ENCODE measurements at regions not wholly inside any gene's neighbourhood (a gene's known extent, or its start where the extent isn't known, plus 50 kb on each side); places are given as distances from the start of the nearest gene placed in this dataset.

DNA sequence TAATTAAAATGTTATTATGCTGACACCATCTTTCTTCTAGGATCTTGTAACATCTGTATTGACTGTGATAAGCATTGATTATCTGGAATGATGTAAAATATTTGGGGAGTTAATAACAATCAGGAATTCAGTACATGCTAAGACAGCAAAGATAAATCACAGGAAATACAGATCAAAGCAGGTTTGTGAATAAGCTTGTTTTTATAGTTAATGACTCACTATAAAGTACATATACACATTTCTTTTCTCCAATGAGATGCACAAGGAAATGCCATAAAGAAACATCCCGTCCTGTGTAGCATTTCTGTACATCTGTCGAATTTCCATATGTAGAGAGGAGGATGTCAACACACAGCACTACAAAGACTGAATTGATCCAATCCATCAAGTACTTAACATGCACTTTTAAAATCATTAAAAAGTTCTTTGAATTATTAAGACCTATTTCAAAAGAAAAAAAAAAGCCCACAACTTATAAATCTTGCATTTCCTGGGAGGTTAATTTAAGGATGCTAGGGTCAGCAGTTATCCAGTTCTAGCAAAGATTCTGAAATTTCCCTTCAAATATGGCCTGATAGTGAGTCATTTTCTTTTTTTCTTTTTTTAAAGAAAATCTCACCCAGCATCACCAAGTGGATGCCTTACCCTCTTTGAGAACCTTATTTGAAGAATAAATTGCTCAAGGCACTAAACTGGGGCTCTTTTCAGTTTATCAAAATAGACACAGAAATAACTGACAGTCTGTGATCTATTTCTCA, 243.2 kb upstream of the NR5A2 start:
- Histone ChIP-seq H3K4me1 (ENCODE audit: control insufficient read depth in 2 of 2, insufficient read depth in 2 of 2, low read length in 2 of 2) (no peaks in the 10 kb centered on the region), H3K27me3 (ENCODE audit: control insufficient read depth in 2 of 2, insufficient read depth in 2 of 2, low read length in 2 of 2) (no peaks in the 10 kb centered on the region), H3K36me3 (ENCODE audit: control insufficient read depth in 2 of 2, insufficient read depth in 2 of 2, low read length in 2 of 2) (no peaks in the 10 kb centered on the region), H3K4me3 (ENCODE audit: low read length in 2 of 2) (no peak overlapping the region), H3K9ac (ENCODE audit: low read depth in 1 of 2, low read length in 2 of 2) (no peak overlapping the region), H3K27ac (ENCODE audit: low read depth in 2 of 2, low read length in 2 of 2) (no peak overlapping the region), H3K9me3 (ENCODE audit: control insufficient read depth in 2 of 2, low read length in 2 of 2) (no peaks in the 10 kb centered on the region)

DNA sequence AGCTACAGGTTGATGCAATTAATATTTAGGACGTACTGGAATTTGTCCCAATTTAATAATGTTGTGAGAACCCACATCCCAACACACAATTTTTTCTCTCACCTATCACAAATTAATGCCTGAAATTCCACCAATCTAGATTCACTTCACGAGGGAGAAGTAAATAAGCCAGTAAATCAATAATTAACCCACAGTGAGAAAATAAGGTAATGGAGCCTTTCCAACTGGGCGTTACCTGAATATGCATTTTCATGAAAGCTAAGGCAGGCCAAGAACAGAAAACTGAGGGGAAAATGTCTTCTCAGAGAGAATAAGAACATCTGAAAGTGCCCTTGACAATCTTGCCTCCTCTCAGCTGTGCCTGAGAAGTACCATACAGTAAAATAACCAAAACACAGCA, 240.8 kb upstream of the NR5A2 start:
- Histone ChIP-seq H3K9ac (ENCODE audit: low read depth in 1 of 2, low read length in 2 of 2) (no peak overlapping the region), H3K36me3 (ENCODE audit: control insufficient read depth in 2 of 2, insufficient read depth in 2 of 2, low read length in 2 of 2) (no peaks in the 10 kb centered on the region), H3K27me3 (ENCODE audit: control insufficient read depth in 2 of 2, insufficient read depth in 2 of 2, low read length in 2 of 2) (no peaks in the 10 kb centered on the region), H3K9me3 (ENCODE audit: control insufficient read depth in 2 of 2, low read length in 2 of 2) (no peaks in the 10 kb centered on the region), H3K4me1 (ENCODE audit: control insufficient read depth in 2 of 2, insufficient read depth in 2 of 2, low read length in 2 of 2) (no peaks in the 10 kb centered on the region), H3K4me3 (ENCODE audit: low read length in 2 of 2) (no peak overlapping the region), H3K27ac (ENCODE audit: low read depth in 2 of 2, low read length in 2 of 2) (no peak overlapping the region)

DNA sequence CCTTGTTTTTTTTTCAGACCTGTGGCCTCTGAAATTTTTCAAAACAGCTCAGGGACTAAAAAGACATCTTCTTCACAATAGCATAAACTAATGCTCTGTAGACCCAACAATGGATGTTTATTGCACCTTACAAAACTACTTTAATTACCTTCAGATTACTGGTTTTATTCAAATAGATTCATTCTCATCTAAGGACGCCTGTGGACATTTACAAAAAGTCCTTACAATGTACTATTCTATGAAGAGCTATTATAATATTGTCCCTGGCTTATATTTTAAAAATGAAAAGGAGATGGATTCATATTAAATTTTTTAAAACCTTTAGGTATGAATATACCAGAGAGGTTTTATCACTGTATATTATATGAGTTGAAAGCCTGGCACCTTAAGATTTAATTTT, 238.4 kb upstream of the NR5A2 start:
- no peaks in the 10 kb centered on the region for H3K9me3 ChIP-seq (ENCODE audit: control insufficient read depth in 2 of 2, low read length in 2 of 2)
- no peaks in the 10 kb centered on the region for H3K4me1 ChIP-seq (ENCODE audit: control insufficient read depth in 2 of 2, insufficient read depth in 2 of 2, low read length in 2 of 2)
- H3K4me3 ChIP-seq (ENCODE audit: low read length in 2 of 2): no peak overlapping the region
- H3K27ac ChIP-seq (ENCODE audit: low read depth in 2 of 2, low read length in 2 of 2): no peak overlapping the region
- no peaks in the 10 kb centered on the region for H3K27me3 ChIP-seq (ENCODE audit: control insufficient read depth in 2 of 2, insufficient read depth in 2 of 2, low read length in 2 of 2)
- H3K9ac ChIP-seq (ENCODE audit: low read depth in 1 of 2, low read length in 2 of 2): no peak overlapping the region
- no peaks in the 10 kb centered on the region for H3K36me3 ChIP-seq (ENCODE audit: control insufficient read depth in 2 of 2, insufficient read depth in 2 of 2, low read length in 2 of 2)

DNA sequence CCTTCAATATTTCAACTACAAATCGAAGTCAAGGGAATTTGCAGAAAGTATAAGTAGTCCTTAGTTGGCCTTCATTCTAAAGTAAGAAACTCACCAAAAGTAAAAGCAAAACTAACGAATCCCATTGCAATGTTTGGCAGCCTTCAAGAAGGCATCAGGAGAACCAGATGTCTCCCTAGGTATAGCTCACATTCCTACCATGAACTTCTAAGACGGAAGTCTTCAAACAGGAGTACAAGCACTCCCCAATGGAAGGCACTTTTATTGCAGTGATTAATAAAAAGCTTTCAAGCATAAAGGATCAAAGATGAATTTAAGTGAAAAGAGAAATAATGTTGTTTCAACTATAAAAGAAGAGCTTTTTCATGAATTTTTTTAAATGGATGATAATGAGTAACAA, 236.0 kb upstream of the NR5A2 start:
- Histone ChIP-seq H3K9ac (ENCODE audit: low read depth in 1 of 2, low read length in 2 of 2) (no peak overlapping the region), H3K9me3 (ENCODE audit: control insufficient read depth in 2 of 2, low read length in 2 of 2) (no peaks in the 10 kb centered on the region), H3K27ac (ENCODE audit: low read depth in 2 of 2, low read length in 2 of 2) (no peak overlapping the region), H3K4me1 (ENCODE audit: control insufficient read depth in 2 of 2, insufficient read depth in 2 of 2, low read length in 2 of 2) (no peaks in the 10 kb centered on the region), H3K36me3 (ENCODE audit: control insufficient read depth in 2 of 2, insufficient read depth in 2 of 2, low read length in 2 of 2) (no peaks in the 10 kb centered on the region), H3K4me3 (ENCODE audit: low read length in 2 of 2) (no peak overlapping the region), H3K27me3 (ENCODE audit: control insufficient read depth in 2 of 2, insufficient read depth in 2 of 2, low read length in 2 of 2) (no peaks in the 10 kb centered on the region)

DNA sequence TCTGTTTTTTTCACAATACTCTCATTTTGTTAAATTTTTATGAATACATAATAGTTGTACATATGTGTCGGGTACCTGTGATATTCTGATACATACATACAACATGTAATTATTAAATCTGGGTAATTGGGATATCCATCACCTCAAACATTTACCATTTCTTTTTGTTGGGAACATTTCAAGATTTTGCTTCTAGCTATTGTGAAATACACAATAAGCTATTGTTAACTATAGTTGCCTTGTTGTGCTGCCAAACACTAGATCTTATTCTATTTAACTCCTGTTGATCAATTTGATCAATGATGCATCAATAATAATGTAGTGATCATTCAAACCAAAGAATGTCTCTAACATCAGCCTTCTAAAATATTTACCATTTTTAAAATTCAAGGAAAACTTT, 234.6 kb upstream of the NR5A2 start:
- no peaks in the 10 kb centered on the region for H3K27me3 ChIP-seq (ENCODE audit: control insufficient read depth in 2 of 2, insufficient read depth in 2 of 2, low read length in 2 of 2)
- no peaks in the 10 kb centered on the region for H3K36me3 ChIP-seq (ENCODE audit: control insufficient read depth in 2 of 2, insufficient read depth in 2 of 2, low read length in 2 of 2)
- H3K9me3 ChIP-seq (ENCODE audit: control insufficient read depth in 2 of 2, low read length in 2 of 2): no peaks in the 10 kb centered on the region
- H3K4me1 ChIP-seq (ENCODE audit: control insufficient read depth in 2 of 2, insufficient read depth in 2 of 2, low read length in 2 of 2): no peaks in the 10 kb centered on the region
- no peak overlapping the region for H3K4me3 ChIP-seq (ENCODE audit: low read length in 2 of 2)
- no peak overlapping the region for H3K27ac ChIP-seq (ENCODE audit: low read depth in 2 of 2, low read length in 2 of 2)
- no peak overlapping the region for H3K9ac ChIP-seq (ENCODE audit: low read depth in 1 of 2, low read length in 2 of 2)

DNA sequence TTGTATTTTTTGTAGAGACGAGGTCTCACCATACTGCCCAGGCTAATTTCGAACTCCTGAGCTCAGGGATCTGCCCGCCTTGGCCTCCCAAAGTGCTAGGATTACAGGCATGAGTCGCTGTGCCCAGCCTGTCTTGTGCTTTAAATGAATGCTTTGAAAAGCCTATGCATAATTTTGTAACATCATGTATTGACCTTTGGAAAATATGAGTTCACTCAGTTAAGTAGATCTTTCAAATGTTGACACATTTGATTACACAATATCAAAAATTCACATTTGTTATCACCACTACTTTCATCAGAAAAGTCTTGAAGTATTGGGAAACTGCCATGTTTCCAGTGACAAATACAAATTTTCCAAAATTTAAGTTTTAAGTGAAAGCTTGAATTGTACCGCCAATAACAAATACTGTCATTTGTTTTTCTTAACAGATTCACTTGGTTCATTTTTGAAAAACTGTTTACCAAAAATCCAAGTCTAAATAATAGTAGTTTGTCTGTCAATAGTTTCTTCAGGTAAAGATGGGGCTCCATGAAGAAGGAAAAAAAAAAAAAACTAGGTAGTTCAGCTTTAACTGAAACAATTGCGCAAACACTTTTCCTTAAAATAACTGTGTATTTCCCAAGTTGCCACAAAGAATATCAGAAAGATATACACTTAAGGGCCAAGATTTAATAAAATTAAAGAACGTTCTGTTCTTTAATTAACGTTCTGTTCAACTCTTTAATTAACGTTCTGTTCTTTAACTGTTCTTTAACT, 233.2 kb upstream of the NR5A2 start:
- H3K9ac ChIP-seq (ENCODE audit: low read depth in 1 of 2, low read length in 2 of 2): no peak overlapping the region
- H3K4me1 ChIP-seq (ENCODE audit: control insufficient read depth in 2 of 2, insufficient read depth in 2 of 2, low read length in 2 of 2): no peaks in the 10 kb centered on the region
- H3K4me3 ChIP-seq (ENCODE audit: low read length in 2 of 2): no peak overlapping the region
- no peak overlapping the region for H3K27ac ChIP-seq (ENCODE audit: low read depth in 2 of 2, low read length in 2 of 2)
- no peaks in the 10 kb centered on the region for H3K27me3 ChIP-seq (ENCODE audit: control insufficient read depth in 2 of 2, insufficient read depth in 2 of 2, low read length in 2 of 2)
- H3K36me3 ChIP-seq (ENCODE audit: control insufficient read depth in 2 of 2, insufficient read depth in 2 of 2, low read length in 2 of 2): no peaks in the 10 kb centered on the region
- no peaks in the 10 kb centered on the region for H3K9me3 ChIP-seq (ENCODE audit: control insufficient read depth in 2 of 2, low read length in 2 of 2)

DNA sequence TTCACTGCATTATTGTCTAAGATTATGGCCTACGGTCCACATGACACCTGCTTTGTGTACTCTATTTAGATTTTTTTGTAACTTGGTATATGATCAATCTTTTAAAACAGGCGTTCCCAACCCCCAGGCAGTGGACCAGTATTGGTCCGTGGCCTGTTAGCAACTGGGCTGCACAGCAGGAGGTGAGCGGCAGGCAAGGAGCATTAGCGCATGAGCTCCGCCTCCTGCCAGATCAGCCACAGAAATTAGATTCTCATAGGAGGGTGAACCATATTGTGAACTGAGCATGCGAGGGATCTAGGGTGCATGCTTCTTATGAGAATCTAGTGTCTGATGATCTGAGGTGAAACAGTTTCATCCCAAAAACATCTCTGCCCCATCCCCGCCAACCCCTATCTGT, 228.4 kb upstream of the NR5A2 start:
- H3K27ac ChIP-seq (ENCODE audit: low read depth in 2 of 2, low read length in 2 of 2): no peak overlapping the region
- no peaks in the 10 kb centered on the region for H3K9me3 ChIP-seq (ENCODE audit: control insufficient read depth in 2 of 2, low read length in 2 of 2)
- no peaks in the 10 kb centered on the region for H3K27me3 ChIP-seq (ENCODE audit: control insufficient read depth in 2 of 2, insufficient read depth in 2 of 2, low read length in 2 of 2)
- no peaks in the 10 kb centered on the region for H3K4me1 ChIP-seq (ENCODE audit: control insufficient read depth in 2 of 2, insufficient read depth in 2 of 2, low read length in 2 of 2)
- H3K9ac ChIP-seq (ENCODE audit: low read depth in 1 of 2, low read length in 2 of 2): no peak overlapping the region
- no peak overlapping the region for H3K4me3 ChIP-seq (ENCODE audit: low read length in 2 of 2)
- no peaks in the 10 kb centered on the region for H3K36me3 ChIP-seq (ENCODE audit: control insufficient read depth in 2 of 2, insufficient read depth in 2 of 2, low read length in 2 of 2)

DNA sequence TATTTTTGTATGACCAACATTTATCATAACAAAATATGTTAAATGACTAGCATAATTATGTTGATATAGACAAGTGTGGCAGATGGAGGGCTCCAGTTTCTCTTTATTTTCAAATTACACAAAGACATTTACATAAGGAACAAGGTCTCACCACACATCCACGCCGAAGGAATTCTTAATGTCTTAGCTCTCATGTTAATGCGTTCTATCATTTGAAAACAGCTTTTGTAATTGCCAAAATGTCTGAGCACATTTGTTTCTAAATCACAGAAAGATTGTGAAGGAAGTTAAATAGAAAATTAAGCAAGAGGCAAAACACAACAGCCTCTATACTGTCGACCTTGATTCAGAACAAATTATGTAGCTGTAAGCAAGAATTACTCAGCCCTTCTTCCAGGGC, 223.0 kb upstream of the NR5A2 start:
- no peaks in the 10 kb centered on the region for H3K9me3 ChIP-seq (ENCODE audit: control insufficient read depth in 2 of 2, low read length in 2 of 2)
- H3K27ac ChIP-seq (ENCODE audit: low read depth in 2 of 2, low read length in 2 of 2): no peak overlapping the region
- H3K4me1 ChIP-seq (ENCODE audit: control insufficient read depth in 2 of 2, insufficient read depth in 2 of 2, low read length in 2 of 2): no peaks in the 10 kb centered on the region
- no peak overlapping the region for H3K4me3 ChIP-seq (ENCODE audit: low read length in 2 of 2)
- no peaks in the 10 kb centered on the region for H3K36me3 ChIP-seq (ENCODE audit: control insufficient read depth in 2 of 2, insufficient read depth in 2 of 2, low read length in 2 of 2)
- H3K9ac ChIP-seq (ENCODE audit: low read depth in 1 of 2, low read length in 2 of 2): no peak overlapping the region
- H3K27me3 ChIP-seq (ENCODE audit: control insufficient read depth in 2 of 2, insufficient read depth in 2 of 2, low read length in 2 of 2): no peaks in the 10 kb centered on the region

DNA sequence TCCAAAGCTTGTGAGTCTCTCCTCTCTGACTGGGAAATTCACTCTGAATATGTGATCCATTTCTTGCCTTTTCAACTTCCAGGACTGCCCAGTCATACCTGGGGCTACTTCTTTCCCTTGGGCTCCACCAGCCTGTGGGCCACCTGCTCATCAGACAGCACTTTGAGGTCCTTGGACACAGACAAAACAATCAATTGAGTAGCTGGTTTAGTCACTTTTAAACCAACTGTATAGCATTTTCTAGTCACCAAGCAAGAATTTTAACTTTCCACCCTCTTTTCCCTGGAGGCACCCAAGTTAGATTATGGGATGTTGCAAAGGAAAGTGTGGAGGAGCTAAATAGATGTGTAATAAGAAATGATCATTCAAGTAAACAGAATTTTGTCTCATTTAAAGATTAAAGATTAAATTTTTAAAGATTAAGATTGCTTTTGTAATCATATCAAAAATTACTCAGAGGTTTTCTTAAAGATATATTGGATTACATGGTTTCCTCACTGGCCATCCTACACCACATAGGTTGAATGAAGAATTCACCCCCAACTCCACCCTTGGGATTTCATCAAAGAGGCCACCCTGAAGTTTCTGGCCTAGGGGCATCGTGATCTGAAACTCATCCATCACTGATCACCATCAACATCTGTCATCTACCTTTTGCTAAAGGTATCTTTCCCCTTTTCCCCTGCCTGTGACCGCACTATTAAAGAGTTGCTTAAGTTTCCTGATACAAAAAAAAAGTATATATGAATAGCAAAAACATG, 219.2 kb upstream of the NR5A2 start:
- Histone ChIP-seq H3K27ac (ENCODE audit: low read depth in 2 of 2, low read length in 2 of 2) (no peak overlapping the region), H3K36me3 (ENCODE audit: control insufficient read depth in 2 of 2, insufficient read depth in 2 of 2, low read length in 2 of 2) (no peaks in the 10 kb centered on the region), H3K9ac (ENCODE audit: low read depth in 1 of 2, low read length in 2 of 2) (no peak overlapping the region), H3K9me3 (ENCODE audit: control insufficient read depth in 2 of 2, low read length in 2 of 2) (no peaks in the 10 kb centered on the region), H3K4me1 (ENCODE audit: control insufficient read depth in 2 of 2, insufficient read depth in 2 of 2, low read length in 2 of 2) (no peaks in the 10 kb centered on the region), H3K27me3 (ENCODE audit: control insufficient read depth in 2 of 2, insufficient read depth in 2 of 2, low read length in 2 of 2) (no peaks in the 10 kb centered on the region), H3K4me3 (ENCODE audit: low read length in 2 of 2) (no peak overlapping the region)

DNA sequence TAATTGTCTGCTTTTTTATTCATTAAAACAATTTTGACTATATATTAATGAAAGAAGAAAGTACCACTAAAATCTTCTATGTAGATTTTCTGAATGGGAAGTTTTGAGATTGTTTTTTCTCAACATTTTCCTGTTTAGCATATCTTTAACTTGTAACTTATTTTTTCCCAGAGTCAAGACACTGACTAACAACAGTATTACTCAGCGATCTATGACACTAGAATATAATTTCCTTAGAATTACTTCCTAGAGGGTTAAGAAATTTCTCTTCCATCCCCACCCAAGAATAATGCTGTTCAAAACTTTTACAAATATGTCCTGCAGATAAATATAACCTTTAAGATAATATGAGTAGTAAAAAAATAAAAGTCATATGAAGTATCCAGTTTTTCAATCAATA, 218.2 kb upstream of the NR5A2 start:
- H3K9ac ChIP-seq (ENCODE audit: low read depth in 1 of 2, low read length in 2 of 2): no peak overlapping the region
- no peaks in the 10 kb centered on the region for H3K36me3 ChIP-seq (ENCODE audit: control insufficient read depth in 2 of 2, insufficient read depth in 2 of 2, low read length in 2 of 2)
- H3K27ac ChIP-seq (ENCODE audit: low read depth in 2 of 2, low read length in 2 of 2): no peak overlapping the region
- no peak overlapping the region for H3K4me3 ChIP-seq (ENCODE audit: low read length in 2 of 2)
- no peaks in the 10 kb centered on the region for H3K9me3 ChIP-seq (ENCODE audit: control insufficient read depth in 2 of 2, low read length in 2 of 2)
- no peaks in the 10 kb centered on the region for H3K4me1 ChIP-seq (ENCODE audit: control insufficient read depth in 2 of 2, insufficient read depth in 2 of 2, low read length in 2 of 2)
- no peaks in the 10 kb centered on the region for H3K27me3 ChIP-seq (ENCODE audit: control insufficient read depth in 2 of 2, insufficient read depth in 2 of 2, low read length in 2 of 2)

Data from mucosa of rectum (tissue), 2 donors.